BLaER1 (cell line): ENCODE measurements at regions not wholly inside any gene's neighbourhood (a gene's known extent, or its start where the extent isn't known, plus 50 kb on each side); places are given as distances from the start of the nearest gene placed in this dataset.
"Not testable (repeated sequence)": the region's sequence is repeated elsewhere in the genome, so short reads cannot be mapped to it uniquely, and the experiment has no call there.

ENCODE experiments used
- H3K27ac ChIP-seq: shearing (Covaris generic); formaldehyde crosslinking; 2 replicates; pipeline ENCODE4 v1.8.1; 2022
- H3K27me3 ChIP-seq: shearing (Covaris generic); formaldehyde crosslinking; 2 replicates; pipeline ENCODE4 v1.8.1; 2022
- H3K36me3 ChIP-seq: shearing (Covaris generic); formaldehyde crosslinking; 2 replicates; pipeline ENCODE4 v1.8.1; 2022
- H3K4me1 ChIP-seq: shearing (Covaris generic); formaldehyde crosslinking; 2 replicates; pipeline ENCODE4 v1.8.1; 2022
- H3K4me2 ChIP-seq: shearing (Covaris generic); formaldehyde crosslinking; 2 replicates; pipeline ENCODE4 v1.8.1; 2022
- H3K4me3 ChIP-seq: shearing (Covaris generic); formaldehyde crosslinking; 2 replicates; pipeline ENCODE4 v1.8.1; 2022
- H3K9ac ChIP-seq: shearing (Covaris generic); formaldehyde crosslinking; 2 replicates; pipeline ENCODE4 v1.8.1; 2022
- H3K9me3 ChIP-seq: shearing (Covaris generic); formaldehyde crosslinking; 2 replicates; pipeline ENCODE4 v1.8.1; 2022
- H4K20me1 ChIP-seq: shearing (Covaris generic); formaldehyde crosslinking; 2 replicates; pipeline ENCODE4 v1.8.1; 2022
- Cebpa-rat ChIP-seq: shearing (Covaris generic); IDR thresholded peaks from 2 replicates; pipeline ENCODE4 v1.8.1; 2022

DNA sequence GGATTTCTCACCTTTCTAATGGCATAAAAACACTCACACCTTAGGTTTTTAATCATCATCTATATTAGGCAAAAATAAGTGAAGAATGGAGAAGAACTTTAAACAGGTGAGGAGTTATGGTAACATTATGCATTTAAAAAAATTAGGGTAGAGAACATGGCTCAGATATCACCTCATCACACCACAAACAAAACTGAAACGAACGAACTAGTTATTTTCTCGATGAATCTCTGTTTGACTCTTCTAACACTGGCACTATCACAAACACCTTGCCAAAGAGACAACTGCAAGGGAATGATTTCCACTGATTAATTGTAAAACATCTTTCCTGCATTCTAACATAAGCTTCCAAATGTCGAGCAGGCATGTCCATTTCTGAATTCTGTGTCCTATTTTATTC is 286.1 kb upstream of the GJE1 start:
- Histone ChIP-seq H3K36me3 (no peaks in the 10 kb centered on the region), H3K27ac (no peak overlapping the region), H3K4me1 (no peaks in the 10 kb centered on the region), H3K4me2 (no peak overlapping the region), H3K4me3 (no peak overlapping the region), H4K20me1 (no peaks in the 10 kb centered on the region), H3K9me3 (no peaks in the 10 kb centered on the region), H3K27me3 (no peaks in the 10 kb centered on the region), H3K9ac (no peak overlapping the region)
- no peak for TF ChIP-seq Cebpa-rat

- no peaks in the 10 kb centered on the region for H3K4me1 ChIP-seq
- no peak overlapping the region for H3K4me2 ChIP-seq
- H3K27ac ChIP-seq: no peak overlapping the region
- H3K4me3 ChIP-seq: no peak overlapping the region
- no peak overlapping the region for H3K9ac ChIP-seq
- no peaks in the 10 kb centered on the region for H4K20me1 ChIP-seq
- TF ChIP-seq Cebpa-rat: no peak
- H3K27me3 ChIP-seq: no peaks in the 10 kb centered on the region
- no peaks in the 10 kb centered on the region for H3K36me3 ChIP-seq
- no peaks in the 10 kb centered on the region for H3K9me3 ChIP-seq
Measured at GRCh38 chr6:141843178-141843834, 289.4 kb upstream of the GJE1 start.

- Histone ChIP-seq H3K4me3 (no peak overlapping the region), H3K4me1 (no peaks in the 10 kb centered on the region), H3K27me3 (no peaks in the 10 kb centered on the region), H3K9ac (no peak overlapping the region), H3K4me2 (no peak overlapping the region), H4K20me1 (no peaks in the 10 kb centered on the region), H3K9me3 (no peaks in the 10 kb centered on the region), H3K36me3 (no peaks in the 10 kb centered on the region), H3K27ac (no peak overlapping the region)
- TF ChIP-seq Cebpa-rat: no peak
Measured at GRCh38 chr6:141833001-141833655, 299.6 kb upstream of the GJE1 start.

- Histone ChIP-seq H3K4me2 (no peak overlapping the region), H3K9ac (no peak overlapping the region), H3K4me1 (no peaks in the 10 kb centered on the region), H3K4me3 (no peak overlapping the region), H3K27me3 (no peaks in the 10 kb centered on the region), H3K27ac (no peak overlapping the region), H3K36me3 (no peaks in the 10 kb centered on the region), H3K9me3 (no peaks in the 10 kb centered on the region), H4K20me1 (no peaks in the 10 kb centered on the region)
- no peak for TF ChIP-seq Cebpa-rat
Measured at GRCh38 chr6:141830530-141830929, 302.2 kb upstream of the GJE1 start.

GRCh38 chr6:141829566-141830360 is 303.0 kb upstream of the GJE1 start:
- TF ChIP-seq Cebpa-rat: no peak
- H3K4me1 ChIP-seq: no peaks in the 10 kb centered on the region
- no peak overlapping the region for H3K4me3 ChIP-seq
- no peak overlapping the region for H3K9ac ChIP-seq
- H3K27ac ChIP-seq: no peak overlapping the region
- no peaks in the 10 kb centered on the region for H3K27me3 ChIP-seq
- no peaks in the 10 kb centered on the region for H4K20me1 ChIP-seq
- H3K36me3 ChIP-seq: no peaks in the 10 kb centered on the region
- no peaks in the 10 kb centered on the region for H3K9me3 ChIP-seq
- no peak overlapping the region for H3K4me2 ChIP-seq

DNA sequence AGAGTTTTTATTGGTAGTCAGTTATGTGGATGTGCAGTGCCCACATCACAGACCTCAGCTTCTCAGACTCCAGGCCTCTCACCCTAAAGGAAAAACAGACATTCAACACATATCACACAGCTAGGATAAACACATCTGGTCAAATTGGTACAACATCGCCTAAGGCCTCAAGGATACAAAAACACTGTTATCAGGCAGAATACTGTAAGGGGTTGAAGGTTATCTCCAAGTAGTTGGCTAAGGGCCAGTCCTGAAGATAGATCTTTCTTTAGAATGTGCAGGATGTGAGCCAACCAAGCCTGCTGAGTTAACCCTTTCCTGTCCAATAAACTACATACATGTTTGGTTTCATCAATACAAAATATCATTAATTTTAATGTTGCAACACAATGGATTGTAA is 308.4 kb upstream of the GJE1 start:
- Histone ChIP-seq H3K27me3 (no peaks in the 10 kb centered on the region), H3K36me3 (no peaks in the 10 kb centered on the region), H3K9me3 (no peaks in the 10 kb centered on the region; the same call in 1 of the 2 replicates), H3K4me1 (no peaks in the 10 kb centered on the region), H4K20me1 (no peaks in the 10 kb centered on the region), H3K9ac (no peak overlapping the region), H3K4me2 (no peak overlapping the region), H3K4me3 (no peak overlapping the region), H3K27ac (no peak overlapping the region)
- TF ChIP-seq Cebpa-rat: no peak

GRCh38 chr6:141815039-141815438 is 317.7 kb upstream of the GJE1 start:
- not testable (repeated sequence) for H4K20me1 ChIP-seq, H3K36me3 ChIP-seq, H3K4me3 ChIP-seq, H3K9me3 ChIP-seq, H3K27me3 ChIP-seq, H3K4me2 ChIP-seq, H3K4me1 ChIP-seq, H3K9ac ChIP-seq, H3K27ac ChIP-seq

DNA sequence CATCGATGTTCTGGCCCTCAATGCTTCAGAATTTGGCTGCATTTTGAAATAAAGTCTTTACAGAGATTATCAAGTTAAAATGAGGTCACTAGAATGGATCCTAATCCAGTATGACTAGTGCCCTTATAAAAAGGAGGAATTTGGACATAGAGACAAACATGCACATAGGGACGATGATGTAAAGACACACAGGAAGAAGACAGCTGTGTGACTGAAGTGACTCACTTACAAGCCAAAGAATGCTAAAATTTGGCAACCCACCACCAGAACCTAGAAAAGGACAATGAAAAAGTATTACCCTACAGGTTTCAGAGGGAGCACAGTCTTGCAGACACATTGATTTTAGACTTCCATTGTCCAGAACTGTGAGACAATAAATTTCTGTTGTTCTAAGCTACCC is 322.8 kb upstream of the GJE1 start:
- TF ChIP-seq Cebpa-rat: no peak
- no peak overlapping the region for H3K9ac ChIP-seq
- no peaks in the 10 kb centered on the region for H3K27me3 ChIP-seq
- H3K36me3 ChIP-seq: no peaks in the 10 kb centered on the region
- no peak overlapping the region for H3K27ac ChIP-seq
- no peak overlapping the region for H3K4me3 ChIP-seq
- H3K4me2 ChIP-seq: no peak overlapping the region
- no peaks in the 10 kb centered on the region for H4K20me1 ChIP-seq
- no peaks in the 10 kb centered on the region for H3K4me1 ChIP-seq
- H3K9me3 ChIP-seq: no peaks in the 10 kb centered on the region

- Histone ChIP-seq H3K9ac (no peak overlapping the region), H3K4me1 (no peaks in the 10 kb centered on the region), H3K36me3 (no peaks in the 10 kb centered on the region), H4K20me1 (no peaks in the 10 kb centered on the region), H3K27ac (no peak overlapping the region), H3K4me3 (no peak overlapping the region), H3K4me2 (no peak overlapping the region), H3K27me3 (no peaks in the 10 kb centered on the region), H3K9me3 (no peaks in the 10 kb centered on the region)
- no peak for TF ChIP-seq Cebpa-rat
Measured at GRCh38 chr6:141808662-141809061, 324.1 kb upstream of the GJE1 start.

DNA sequence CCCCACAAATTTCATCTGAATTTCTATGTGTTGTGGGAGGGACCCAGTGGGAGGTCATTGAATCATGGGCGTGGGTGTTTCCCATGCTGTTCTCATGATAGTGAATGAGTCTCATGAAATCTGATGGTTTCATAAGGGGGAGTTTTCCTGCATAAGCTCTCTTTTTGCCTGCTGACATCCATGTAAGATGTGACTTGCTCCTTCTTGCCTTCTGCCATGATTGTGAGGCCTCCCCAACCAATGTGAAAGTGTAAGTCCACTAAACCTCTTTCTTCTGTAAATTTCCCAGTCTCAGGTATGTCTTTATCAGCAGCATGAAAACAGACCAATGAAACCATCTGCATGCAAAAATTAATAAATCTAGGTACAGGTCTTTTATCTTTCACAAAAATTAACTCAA is 331.8 kb upstream of the GJE1 start:
- not testable (repeated sequence) for H3K36me3 ChIP-seq, H3K4me1 ChIP-seq, H3K4me2 ChIP-seq, H3K4me3 ChIP-seq, H3K27me3 ChIP-seq, H3K9me3 ChIP-seq, H4K20me1 ChIP-seq, H3K27ac ChIP-seq, H3K9ac ChIP-seq
